ENCODE measurements at regions not wholly inside any gene's neighbourhood (a gene's known extent, or its start where the extent isn't known, plus 50 kb on each side); places are given as distances from the start of the nearest gene placed in this dataset.

DNA sequence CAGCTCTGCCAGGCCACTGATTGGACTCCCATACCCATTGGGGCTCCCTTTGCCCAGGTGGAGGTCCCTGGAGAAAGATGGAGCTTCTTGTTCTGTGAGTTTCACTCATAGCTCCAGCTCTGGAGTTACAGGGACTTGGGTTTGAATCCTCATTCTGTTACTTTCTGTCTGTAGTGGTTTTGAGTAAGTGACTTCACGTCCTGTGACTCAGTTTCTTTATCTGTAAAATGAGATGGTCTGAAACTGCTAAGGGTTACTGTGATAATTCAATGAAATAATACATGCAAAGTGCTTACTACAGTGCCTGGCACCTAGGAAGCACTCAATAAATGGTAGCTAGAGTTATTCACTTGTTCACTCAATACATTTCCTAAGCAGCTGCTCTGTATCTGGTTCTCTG is 88.5 kb upstream of the SLC2A1 start:
- TF ChIP-seq, protein P1, sequence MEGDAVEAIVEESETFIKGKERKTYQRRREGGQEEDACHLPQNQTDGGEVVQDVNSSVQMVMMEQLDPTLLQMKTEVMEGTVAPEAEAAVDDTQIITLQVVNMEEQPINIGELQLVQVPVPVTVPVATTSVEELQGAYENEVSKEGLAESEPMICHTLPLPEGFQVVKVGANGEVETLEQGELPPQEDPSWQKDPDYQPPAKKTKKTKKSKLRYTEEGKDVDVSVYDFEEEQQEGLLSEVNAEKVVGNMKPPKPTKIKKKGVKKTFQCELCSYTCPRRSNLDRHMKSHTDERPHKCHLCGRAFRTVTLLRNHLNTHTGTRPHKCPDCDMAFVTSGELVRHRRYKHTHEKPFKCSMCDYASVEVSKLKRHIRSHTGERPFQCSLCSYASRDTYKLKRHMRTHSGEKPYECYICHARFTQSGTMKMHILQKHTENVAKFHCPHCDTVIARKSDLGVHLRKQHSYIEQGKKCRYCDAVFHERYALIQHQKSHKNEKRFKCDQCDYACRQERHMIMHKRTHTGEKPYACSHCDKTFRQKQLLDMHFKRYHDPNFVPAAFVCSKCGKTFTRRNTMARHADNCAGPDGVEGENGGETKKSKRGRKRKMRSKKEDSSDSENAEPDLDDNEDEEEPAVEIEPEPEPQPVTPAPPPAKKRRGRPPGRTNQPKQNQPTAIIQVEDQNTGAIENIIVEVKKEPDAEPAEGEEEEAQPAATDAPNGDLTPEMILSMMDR (IDR thresholded peaks at IDR 0.05; ENCODE audit: poor library complexity) = no peak
- TF ChIP-seq EZH2phosphoT487 (IDR thresholded peaks at IDR 0.05; ENCODE audit: low read depth, severe bottlenecking, unreplicated experiment) = no peak
- TF ChIP-seq EZH2 (IDR thresholded peaks at IDR 0.05; ENCODE audit: borderline replicate concordance) = no peak
